NCI-H774 (cell line): ENCODE measurements at regions not wholly inside any gene's neighbourhood (a gene's known extent, or its start where the extent isn't known, plus 50 kb on each side); places are given as distances from the start of the nearest gene placed in this dataset.

ENCODE experiments used
- DNase-seq: peaks from one replicate; lab custom pipeline; 2025; lab: John Stamatoyannopoulos, UW

DNA sequence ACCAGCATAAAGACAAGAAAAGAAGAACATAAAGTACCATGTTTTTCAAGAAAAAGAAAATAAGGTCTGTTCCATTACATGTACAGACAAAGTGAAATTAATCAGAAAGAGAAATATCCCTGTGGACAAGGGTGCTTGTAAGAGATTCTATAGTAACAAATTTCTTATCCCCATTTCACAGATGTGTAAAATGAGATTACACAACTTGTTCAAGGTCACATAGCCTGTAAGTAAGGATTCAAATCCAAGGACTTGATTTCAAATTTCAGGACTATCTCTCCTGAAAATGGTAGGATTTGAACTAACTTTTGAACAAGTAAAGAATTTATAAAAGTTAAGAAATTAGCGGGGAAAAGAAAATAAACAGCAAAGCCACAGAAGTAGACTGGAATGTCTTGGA lies 248.2 kb upstream of the SLC39A10 start:
- no peak for DNase-seq

DNA sequence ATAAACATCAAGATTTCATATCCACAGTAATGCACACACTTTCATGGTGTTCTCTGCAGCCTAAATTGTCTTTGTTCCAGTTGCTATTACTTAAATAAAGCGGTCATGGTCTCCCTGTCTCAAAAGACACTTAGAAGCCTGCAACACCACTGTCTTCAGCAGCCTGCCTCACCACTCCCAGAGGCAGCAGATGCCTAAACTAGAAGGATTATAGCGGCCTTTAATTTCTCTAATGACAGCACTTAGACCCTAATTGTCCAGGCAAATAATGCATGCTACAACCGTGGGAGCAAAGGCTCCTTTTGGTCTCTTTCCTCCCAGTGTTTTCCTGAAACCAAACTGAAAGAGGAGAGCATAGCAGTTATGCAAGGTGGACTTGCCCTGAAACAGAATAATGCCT lies 248.8 kb upstream of the SLC39A10 start:
- peak; percentile 15 for DNase-seq

DNA sequence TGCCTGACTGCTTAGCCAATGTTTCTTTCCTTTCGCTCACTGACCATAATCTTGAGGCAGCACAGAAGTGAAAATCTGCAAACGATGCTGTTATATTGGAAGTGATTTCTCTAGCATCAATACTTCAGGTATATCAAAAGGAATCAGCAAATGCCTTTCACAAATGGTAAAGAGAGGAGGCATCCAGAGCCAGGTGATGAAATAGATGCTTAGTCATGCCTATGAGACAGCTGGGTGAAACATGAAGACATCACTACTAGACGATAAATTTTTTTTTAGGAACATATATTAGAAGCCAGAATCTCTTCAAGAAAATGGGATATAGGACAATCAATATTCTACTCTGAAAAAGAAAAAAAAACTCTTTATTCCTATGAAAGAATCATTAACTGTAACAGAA lies 249.2 kb upstream of the SLC39A10 start:
- DNase-seq, result no peak

DNA sequence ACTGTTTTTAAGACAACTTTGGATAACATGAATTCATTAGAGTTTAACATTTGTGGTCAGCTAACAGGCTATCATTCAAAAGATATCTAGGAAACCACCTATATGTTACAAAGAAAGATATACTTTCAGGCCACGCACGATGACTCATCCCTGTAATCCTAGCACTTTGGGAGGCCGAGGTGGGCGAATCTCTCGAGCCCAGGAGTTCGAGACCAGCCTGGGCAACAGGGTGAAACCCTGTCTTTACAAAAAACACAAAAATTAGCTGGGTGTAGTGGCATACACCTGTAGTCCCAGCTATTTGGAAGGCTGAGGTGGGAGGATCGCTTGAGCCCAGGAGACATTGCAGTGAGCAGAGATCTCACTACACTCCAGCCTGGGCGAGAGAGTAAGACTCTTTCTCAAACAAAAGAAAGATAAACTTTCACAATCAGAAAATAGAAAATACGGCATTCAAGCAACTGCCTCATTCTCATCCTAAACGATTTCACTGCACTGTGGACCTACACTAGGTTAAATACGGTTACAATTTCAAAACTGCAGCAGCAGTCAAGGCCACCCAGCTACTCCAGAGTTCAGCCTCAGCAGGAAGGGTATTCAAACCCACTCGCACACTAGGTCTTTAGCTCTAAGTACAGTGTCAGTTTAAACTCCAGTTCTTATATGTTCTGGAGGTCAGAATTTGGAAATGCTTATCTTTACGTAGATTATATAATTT lies 250.0 kb upstream of the SLC39A10 start:
- DNase-seq, result no peak

DNA sequence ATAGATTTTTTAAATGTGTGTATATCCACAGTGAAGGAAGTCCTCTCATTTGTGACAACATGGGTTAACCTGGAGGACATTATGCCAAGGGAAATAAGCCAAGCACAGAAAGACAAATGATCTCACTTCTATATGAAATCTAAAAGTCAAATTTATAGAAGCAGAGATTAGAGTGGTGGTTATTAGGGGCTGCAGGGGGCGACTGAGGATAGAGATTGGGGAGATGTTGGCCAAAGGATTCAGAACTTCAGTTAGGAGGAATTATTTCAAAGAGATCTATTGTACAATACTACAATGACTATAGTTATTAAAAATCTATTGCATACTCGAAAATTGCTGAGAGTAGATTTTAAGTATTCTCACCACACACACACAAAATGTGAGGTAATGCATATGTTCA lies 252.4 kb upstream of the SLC39A10 start:
- no peak for DNase-seq

DNA sequence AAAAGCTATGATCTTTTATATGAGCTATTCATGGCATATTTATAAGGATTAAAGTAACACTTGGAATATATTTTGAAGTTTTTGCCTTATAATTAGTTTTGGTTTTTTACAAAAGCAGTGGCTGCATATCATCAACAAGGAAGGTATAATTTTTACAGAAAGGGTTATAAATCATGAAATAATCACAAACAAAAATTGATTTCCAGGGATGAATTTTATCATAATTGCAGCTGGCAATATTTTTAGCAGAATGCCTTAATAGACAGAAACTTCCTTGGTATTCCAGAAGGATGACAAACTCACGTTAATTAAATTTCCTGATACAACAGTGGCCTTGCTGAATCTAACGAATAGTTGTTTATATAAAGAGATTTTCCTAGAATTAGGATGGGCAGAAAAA lies 260.5 kb upstream of the SLC39A10 start:
- no peak for DNase-seq

DNA sequence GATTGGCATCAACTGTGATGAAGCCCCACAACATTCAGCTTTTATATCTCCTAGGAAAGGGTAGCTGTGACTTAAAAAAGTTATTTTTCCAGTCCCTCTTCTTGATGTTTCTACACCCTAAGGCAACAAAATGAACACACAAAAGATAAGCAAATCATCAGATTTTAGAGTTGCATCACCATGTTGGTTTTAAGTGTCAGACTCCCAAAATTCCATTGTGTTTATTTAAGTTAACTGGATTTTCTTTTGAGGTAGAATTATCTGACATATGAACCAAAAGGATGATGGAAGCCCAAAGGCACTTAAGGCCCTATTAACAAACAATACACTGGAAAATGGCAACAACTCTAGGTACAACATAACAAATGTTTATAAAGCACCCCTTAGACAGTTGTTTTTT lies 261.7 kb upstream of the SLC39A10 start:
- no peak for DNase-seq

DNA sequence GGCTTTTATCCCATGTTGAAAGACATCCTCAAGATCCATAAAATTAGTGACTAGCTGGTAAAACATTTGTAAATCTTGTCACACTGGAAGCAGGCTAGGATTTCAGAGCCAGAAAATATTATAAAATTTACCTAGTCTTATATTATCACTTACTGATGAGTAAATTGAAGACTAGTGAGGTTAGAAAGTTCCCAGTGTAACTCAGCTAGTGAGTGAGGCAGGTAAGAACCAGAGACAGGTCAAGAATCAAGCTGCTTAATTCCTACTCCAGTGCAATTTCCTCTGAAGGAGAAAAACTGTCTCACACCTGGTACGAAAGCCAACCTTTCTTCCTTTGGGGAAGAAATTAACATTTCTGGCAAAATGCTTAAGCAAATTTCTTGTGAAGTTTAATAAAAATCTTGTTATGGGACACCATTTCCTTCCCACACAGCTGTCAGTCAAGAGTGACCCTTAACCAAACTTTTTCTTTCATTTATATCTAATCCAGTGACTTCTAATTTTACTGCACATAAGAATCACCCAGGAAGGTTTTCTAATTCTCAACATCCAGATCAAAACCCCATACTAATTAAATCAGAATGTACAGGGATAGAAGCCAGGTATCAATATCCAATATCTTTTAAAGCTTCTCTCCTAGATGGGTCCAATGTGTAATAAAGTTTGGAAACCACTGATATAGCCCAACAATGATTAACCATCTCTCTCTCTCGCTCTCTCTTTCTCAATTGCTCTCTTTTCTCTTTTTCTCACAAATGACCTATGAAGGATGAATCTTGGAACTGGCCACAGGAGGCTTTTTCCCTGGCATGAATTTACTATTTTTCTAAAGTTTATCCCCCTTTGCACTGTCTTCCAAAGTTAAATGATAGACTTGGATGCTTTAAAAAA lies 264.3 kb upstream of the SLC39A10 start:
- no peak for DNase-seq

DNA sequence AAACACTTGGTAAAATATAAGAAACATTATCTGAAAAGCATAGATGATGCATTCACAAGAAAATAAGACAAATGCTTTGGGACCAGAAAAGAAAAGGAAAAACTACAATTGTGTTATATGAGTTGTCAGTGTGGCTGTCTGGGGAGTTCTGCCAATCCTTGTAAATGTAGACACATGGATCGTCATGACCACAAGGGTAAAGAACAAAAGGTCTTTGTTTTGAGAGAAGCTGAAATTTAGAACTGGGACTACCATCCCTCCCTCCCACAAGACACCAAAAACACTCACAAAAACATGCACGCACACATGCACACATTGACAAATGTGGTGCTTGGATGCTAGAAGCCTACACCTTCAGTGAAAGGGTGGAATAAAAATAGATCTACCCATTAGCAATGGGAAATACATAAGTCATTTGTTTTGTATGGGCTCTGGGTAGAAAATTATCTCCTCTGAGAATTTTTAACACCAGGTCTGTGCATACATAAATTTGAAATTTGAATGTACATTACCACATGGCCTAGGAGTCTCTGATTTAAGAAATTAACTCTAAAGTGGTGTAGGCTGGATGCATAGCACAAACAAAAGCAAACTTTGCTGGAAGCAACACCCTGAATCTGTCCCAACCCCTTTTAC lies 266.2 kb upstream of the SLC39A10 start:
- no peak for DNase-seq

DNA sequence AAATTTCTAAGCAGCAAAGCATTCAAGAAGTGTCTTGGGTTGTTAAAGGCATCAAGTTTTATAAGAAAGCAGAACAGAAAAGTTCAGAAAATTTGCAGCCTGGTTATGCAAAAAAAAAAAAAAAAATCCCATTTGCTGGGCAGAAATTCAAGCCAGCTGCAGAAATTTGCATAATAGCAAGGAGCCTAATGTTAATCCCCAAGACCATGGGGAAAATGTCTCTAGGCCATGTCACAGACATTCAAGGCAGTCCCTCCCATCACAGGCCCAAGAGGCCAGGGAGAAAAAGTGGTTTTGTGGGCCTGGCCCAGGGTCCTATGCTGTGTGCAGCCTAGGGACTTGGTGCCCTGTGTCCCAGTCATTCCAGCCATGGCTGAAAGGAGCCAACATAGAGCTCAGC lies 269.0 kb upstream of the SLC39A10 start:
- no peak for DNase-seq

DNA sequence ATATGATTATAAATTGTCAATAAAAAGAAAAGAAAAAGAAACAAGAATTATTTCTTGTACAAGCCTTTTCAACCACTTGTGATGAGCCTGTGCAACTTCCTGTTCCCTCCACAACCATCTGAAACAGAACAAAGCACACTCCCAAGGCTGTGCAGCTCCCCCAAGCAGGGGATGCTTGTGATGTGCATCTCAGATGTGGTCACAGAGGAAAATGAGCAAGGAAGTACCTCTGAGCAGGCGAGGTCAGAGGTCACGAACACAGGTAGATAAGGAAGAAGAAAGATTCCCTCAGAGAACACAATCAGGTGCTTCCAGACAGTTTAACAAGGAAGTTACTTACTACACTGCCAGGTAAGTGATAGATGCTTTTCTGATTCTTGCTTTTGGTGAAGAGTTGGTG lies 274.8 kb upstream of the SLC39A10 start:
- no peak for DNase-seq

DNA sequence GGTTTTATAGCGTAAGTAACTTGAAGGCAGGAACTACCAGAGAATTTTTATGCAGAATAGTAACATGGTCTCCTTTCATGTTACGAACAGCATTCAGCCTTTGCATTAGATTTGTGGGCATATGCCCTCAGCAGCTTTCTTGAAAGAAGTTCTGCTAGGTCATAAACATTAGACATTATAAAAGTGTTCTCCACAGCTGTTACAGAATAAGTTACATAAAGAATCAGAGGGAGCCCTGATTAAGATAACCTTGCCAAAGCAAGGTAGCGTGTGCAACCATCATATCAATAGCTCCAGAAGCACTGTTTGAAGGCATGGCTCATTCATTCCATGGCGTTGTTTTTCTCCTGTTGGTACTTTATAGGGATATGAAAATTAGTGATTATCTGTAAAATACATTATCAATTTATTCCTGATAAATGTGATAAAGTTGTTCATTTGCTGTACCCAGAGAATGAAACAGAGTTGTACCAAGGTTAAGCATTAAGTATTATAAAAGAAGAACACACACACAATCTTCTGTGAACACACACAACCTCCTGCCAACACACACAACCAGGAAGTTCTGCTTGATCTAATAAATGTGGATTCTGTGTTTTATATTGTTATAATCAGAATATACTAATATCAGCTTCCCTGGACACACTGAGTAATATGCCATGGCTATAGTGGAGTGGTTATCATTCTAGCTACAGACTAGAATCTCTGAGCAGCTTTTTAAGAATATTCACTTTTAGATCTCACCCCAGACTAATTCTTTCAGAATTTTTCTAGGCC lies 286.7 kb upstream of the SLC39A10 start:
- DNase-seq, result no peak

DNA sequence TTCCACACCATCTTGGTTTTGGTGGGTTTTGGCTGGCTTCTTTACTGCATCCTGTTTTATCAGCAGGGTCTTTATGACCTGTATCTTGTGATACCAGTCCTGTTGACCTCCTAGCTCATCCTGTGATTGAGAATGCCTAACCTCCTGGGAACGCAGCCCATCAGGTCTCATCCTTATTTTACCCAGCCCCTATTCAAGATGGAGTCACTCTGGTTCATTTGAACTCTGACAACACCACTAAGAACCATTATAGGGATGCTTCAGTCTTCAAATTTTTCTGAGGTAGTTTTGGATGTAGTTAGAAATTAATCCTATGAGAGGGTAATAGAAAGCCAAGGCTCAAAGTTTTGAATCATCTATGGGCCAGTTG lies 287.8 kb upstream of the SLC39A10 start:
- DNase-seq, result no peak

DNA sequence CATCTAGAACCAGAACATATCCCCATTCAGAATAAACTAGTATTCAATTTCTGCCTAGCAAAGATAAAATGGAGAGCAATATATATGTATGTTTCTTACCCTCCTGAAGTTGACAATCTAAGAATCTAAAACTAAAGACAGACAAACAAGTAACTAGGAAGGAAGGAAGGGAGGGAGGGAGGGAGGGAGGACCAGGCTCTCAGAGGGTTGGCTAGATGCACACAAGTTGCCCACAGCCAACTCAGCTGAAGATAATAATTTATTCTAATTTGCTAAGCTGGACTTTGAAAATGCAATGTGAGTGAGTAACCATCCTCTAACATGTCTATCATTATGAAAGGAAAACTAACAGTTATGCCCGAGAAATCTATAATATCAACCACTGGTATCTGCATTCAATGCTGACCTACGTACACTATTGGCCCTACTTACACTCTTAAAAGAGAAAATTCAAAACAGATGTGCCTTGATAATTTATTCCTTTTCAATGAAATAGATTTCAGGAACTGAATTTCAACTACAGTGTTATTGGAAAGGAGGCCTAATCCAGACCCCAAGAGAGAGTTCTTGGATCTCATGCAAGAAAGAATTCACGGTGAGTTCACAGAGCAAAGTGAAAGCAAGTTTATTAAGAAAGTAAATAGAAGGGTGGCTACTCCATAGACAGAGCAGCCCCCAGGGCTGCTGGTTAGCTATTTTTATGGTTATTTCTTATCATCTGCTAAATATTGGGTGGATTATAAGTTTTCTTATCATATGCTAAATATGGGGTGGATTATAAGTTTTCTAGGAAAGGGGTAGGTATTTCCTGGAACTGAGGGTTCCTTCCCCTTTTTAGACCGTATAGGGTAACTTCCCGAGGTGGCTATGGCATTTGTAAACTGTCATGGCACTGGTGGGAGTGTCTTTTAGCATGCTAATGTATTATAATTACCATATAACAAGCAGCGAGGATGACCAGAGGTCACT lies 288.5 kb upstream of the SLC39A10 start:
- no peak for DNase-seq

DNA sequence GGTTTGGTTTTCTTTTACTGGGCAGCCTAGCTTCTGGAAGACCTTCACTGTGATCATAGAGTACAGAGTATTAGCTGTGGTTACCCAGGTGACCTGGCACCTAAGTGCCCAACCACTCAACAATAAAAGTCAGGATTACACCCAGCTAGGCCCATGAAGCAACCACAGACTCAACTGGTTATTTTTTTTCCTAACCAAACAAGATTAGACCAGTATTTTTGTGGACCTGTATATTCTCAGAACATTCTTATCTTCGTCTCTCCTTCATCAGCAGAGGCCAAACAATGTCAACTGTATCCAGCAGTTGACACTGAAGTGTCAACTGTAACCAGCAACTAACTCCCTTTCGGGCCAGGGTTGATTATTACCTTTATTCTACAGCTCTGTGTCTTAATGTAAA lies 289.2 kb upstream of the SLC39A10 start:
- no peak for DNase-seq

DNA sequence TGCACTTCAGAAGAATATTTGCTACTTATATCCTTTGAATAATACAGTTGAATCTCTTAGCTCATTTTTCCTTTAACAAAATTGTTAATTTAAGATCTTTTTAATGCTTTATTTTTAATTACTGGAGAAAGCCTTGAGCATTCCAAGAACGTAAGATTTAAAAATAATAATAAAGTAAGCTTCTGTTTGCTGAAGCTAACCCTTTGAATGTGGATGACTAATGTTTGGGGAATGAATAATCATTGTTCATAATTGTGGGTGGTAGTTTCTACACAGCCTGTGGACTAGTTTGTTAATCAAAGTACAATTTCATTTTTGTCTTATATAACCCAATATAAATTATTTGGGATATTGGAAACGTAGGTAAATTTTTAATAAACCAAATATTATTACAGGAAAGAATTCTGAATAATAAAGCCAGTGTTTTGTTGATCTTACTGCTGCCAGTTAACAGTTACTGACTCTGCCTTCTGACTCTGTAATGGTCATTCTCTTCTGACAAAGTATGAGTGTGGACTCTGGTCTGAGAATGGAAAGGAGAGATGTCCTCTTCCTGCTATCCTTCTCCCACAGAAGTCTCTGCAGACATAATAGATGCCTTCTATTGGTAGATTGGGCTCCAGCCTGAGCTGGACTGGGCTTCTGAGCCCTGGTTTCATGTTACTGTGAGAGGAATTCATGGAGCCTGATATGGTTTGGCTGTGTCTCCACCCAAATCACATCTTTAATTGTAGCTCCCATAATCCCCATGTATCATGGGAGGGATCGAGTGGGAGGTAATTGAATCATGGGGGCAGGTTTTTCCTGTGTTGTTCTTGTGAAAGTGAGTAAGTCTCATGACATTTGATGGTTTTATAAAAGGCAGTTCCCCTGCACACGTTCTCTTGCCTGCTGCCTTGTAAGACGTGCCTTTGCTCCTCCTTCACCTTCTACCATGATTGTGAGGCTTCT lies 292.7 kb upstream of the SLC39A10 start:
- no peak for DNase-seq

DNA sequence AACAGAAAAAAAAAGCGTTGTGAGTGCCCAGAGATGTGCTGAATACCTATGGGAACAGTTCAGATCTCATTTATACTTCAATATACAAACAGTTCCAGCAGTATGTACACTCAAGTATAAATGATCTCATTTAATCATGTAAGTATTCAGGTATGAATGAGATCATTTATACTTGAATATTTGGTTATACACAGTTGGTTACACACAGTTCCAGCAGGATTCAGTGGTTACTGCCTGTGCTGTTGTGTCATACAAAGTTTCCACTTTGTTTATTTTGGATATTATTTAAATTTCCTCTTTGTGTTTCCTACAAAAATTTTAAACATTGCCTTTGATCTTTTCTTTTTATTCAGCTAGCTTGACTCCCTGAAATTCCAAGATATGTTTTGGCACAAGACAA lies 293.5 kb upstream of the SLC39A10 start:
- no peak for DNase-seq

DNA sequence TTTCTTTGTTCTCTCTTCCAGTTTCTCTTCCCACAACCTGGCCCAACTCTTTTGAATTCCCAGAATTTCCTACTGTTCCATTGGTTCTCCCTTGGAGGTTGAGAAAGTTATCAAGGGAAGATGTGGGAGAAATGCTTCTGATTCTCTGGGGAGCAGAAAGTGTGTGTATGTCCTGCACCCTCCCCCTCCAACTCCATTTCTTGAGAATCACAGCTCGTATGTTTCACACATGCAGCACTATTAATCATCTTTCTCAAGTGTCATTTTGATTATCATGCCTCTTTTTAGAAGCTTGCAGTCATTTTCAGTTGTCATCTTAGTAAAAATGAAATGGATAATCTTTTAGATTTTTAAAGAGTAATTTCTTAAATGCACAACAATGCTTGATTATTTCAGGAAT lies 296.8 kb upstream of the SLC39A10 start:
- no peak for DNase-seq

DNA sequence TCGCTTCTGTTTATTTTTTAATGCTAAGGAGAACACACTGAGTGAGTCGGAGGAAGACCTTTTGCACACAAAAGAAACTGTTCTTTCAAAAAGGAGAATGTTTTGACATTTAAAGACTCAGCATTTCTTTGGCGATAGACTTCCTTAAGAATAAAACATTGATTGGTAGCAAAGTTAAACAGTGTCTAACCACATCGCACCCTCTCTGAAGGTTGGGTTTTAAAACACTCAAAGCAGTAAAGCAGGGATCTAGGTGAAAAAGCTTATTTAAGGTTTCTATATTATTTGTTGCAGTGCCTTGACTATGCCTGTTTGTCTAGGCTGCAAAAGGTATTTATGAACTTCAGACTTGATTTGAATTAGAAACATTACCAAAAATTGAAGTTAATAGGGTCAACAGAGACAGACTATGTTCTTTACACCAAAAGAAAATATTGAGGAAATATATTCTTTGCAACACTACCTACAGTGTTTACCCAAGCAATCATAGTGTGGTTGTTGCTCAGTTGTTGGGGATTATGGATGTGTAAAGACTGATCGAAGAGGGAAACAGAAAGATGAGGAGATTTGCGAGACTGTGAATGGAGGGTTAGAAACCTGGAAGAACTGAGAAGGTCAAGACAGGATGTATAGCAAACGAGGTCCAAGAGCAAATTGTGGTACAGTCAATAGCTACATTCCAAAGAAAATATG lies 297.8 kb upstream of the SLC39A10 start:
- DNase-seq, result no peak
